Spleen (tissue), 11 donors: ENCODE measurements at regions not wholly inside any gene's neighbourhood (a gene's known extent, or its start where the extent isn't known, plus 50 kb on each side); places are given as distances from the start of the nearest gene placed in this dataset.
"Not testable (repeated sequence)": the region's sequence is repeated elsewhere in the genome, so short reads cannot be mapped to it uniquely, and the experiment has no call there.

ENCODE experiments used
- DNase-seq: peaks from one replicate; pipeline ENCODE4 v3.0.0-alpha.2; 2020
- H3K27ac ChIP-seq, 8 donors: fragments of 200-600 bp; sonication (generic) in 7 of 8; 1 replicate in 4 of 8; 2 replicates in 4 of 8; pipeline versions ENCODE4 v1.5.0 to v1.8.0; 2016 to 2021; ENCODE audit warnings: inconsistent platforms in 4 of 8, mild to moderate bottlenecking in 4 of 8, moderate library complexity in 1 of 8
- H3K27me3 ChIP-seq, 7 donors: fragments of 200-600 bp; sonication (generic) in 6 of 7; replicated peaks in 1 of 7; 1 replicate in 4 of 7; 2 replicates in 3 of 7; pipeline versions ENCODE4 v1.5.0 to v1.8.0; 2016 to 2021; ENCODE audit warnings: inconsistent platforms in 3 of 7, mild to moderate bottlenecking in 1 of 7
- H3K36me3 ChIP-seq, 6 donors: fragments of 200-600 bp; sonication (generic) in 5 of 6; 1 replicate in 4 of 6; 2 replicates in 2 of 6; pipeline versions ENCODE4 v1.5.0 to v1.8.0; 2016 to 2021; ENCODE audit warnings: inconsistent platforms in 2 of 6
- H3K4me1 ChIP-seq, 6 donors: fragments of 200-600 bp; sonication (generic) in 5 of 6; 1 replicate in 3 of 6; 2 replicates in 3 of 6; pipeline versions ENCODE4 v1.5.0 to v1.8.0; 2016 to 2021; ENCODE audit warnings: inconsistent platforms in 3 of 6
- H3K4me3 ChIP-seq, 8 donors: fragments of 200-600 bp; sonication (generic) in 7 of 8; 1 replicate in 4 of 8; 2 replicates in 4 of 8; pipeline versions ENCODE4 v1.5.0 to v1.8.0; 2016 to 2021; ENCODE audit warnings: inconsistent platforms in 4 of 8, mild to moderate bottlenecking in 4 of 8, moderate library complexity in 2 of 8
- H3K9me3 ChIP-seq, 8 donors: fragments of 200-600 bp; sonication (generic) in 7 of 8; 1 replicate in 4 of 8; 2 replicates in 4 of 8; pipeline versions ENCODE4 v1.5.0 to v1.8.0; 2016 to 2021; ENCODE audit warnings: inconsistent platforms in 4 of 8
- CTCF ChIP-seq, 11 experiments: fragments of 200-600 bp in 7 of 11; fragments of 450-650 bp in 4 of 11; sonication (generic) in 4 of 11; IDR thresholded peaks in 8 of 11; conservative IDR thresholded peaks in 3 of 11; 1 replicate in 7 of 11; 2 replicates in 4 of 11; pipeline versions ENCODE4 v1.4.0 to v1.8.0; 2016 to 2021; ENCODE audit warnings: antibody characterized with exemption in 11 of 11, inconsistent platforms in 4 of 11, mild to moderate bottlenecking in 1 of 11
- POLR2A ChIP-seq, 3 donors: fragments of 450-650 bp; IDR thresholded peaks; one replicate each; pipeline ENCODE4 v1.5.1; 2017; ENCODE audit warnings: antibody characterized with exemption in 3 of 3, mild to moderate bottlenecking in 1 of 3
- POLR2AphosphoS5 ChIP-seq, 3 donors: sonication (generic); formaldehyde crosslinking; IDR thresholded peaks; one replicate each; pipeline ENCODE4 v1.5.1; 2017; ENCODE audit warnings: antibody characterized with exemption in 3 of 3
- WGBS, 5 donors: extraction: QIAGEN DNeasy Blood & Tissue Kit in 3 of 5; methylation state at CpG; one replicate each; pipeline versions ENCODE4 v1.1.5 to v1.1.7; 2013 to 2018; 5-methylcytosine and 5-hydroxymethylcytosine counted together
- intact Hi-C: fragments of 100-400 bp; cut with DNase I; formaldehyde crosslinking; loops from one replicate; pipeline ENCODE4 v1.15.0; 2023; ENCODE audit warnings: low total_unique reads
- donor health status: healthy with polysubstance abuse.
- donor health status: DM: no; HTN: no; CAD: no; lungs with moderate emphysema.
- donor health status: DM: no; HTN: no; CAD: no.
- donor health status: Bipolar disorder and iron deficiency.
- donor health status: healthy.
- donor health status: DM: no; HTN: no; CAD: no.
- donor health status: DM: yes; HTN: yes; CAD: no.

- Histone ChIP-seq H3K27me3 (no peaks in the 10 kb centered on the region), H3K9me3 (no peaks in the 10 kb centered on the region), H3K4me1 (no peaks in the 10 kb centered on the region), H3K36me3 (no peaks in the 10 kb centered on the region), H3K27ac (no peak overlapping the region), H3K4me3 (no peak overlapping the region)
- intact Hi-C loops, result no loop called here
- no peak for DNase-seq
- WGBS, 5 donors, result 65 to 78% (median 76%) methylated on average over 1 of the region's 1 CpG
- TF ChIP-seq CTCF (IDR thresholded peaks at IDR 0.05 in 8 of 11, conservative IDR thresholded peaks at IDR 0.05 in 3 of 11) (no peak), POLR2A (IDR thresholded peaks at IDR 0.05) (no peak), POLR2AphosphoS5 (IDR thresholded peaks at IDR 0.05) (no peak)
Measured at GRCh38 chr11:29447821-29448220, 569.0 kb downstream of the KCNA4 start.

DNA sequence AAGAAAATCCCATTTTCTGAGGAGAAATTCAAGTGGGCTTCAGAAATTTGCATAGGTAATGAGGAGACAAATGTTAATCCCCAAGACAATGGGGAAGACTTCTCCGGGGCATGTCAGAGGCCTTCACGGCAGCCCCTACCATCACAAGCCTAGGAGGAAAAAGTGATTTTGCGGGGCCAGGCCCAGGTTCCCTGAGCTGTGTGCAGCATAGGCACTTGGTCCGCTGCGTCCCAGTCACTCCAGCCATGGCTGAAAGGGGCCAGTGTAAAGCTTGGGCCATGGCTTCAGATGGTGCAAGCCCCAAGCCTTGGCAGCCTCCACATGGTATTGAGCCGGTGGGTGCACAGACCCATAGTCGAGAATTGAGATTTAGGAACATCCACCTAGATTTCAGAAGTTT lies 570.7 kb downstream of the KCNA4 start:
- no peaks in the 10 kb centered on the region for H3K27me3 ChIP-seq
- no peak for DNase-seq
- WGBS, 5 donors, result 81 to 95% (median 88%) methylated on average over 7 of the region's 7 CpGs
- no peak for TF ChIP-seq CTCF (IDR thresholded peaks at IDR 0.05 in 8 of 11, conservative IDR thresholded peaks at IDR 0.05 in 3 of 11)
- no peak for TF ChIP-seq POLR2A (IDR thresholded peaks at IDR 0.05)
- no peak for TF ChIP-seq POLR2AphosphoS5 (IDR thresholded peaks at IDR 0.05)
- H3K9me3 ChIP-seq, result no peaks in the 10 kb centered on the region
- no peak overlapping the region for H3K4me3 ChIP-seq
- intact Hi-C loops, result no loop called here
- no peaks in the 10 kb centered on the region for H3K4me1 ChIP-seq
- no peak overlapping the region for H3K27ac ChIP-seq
- H3K36me3 ChIP-seq, result no peaks in the 10 kb centered on the region

DNA sequence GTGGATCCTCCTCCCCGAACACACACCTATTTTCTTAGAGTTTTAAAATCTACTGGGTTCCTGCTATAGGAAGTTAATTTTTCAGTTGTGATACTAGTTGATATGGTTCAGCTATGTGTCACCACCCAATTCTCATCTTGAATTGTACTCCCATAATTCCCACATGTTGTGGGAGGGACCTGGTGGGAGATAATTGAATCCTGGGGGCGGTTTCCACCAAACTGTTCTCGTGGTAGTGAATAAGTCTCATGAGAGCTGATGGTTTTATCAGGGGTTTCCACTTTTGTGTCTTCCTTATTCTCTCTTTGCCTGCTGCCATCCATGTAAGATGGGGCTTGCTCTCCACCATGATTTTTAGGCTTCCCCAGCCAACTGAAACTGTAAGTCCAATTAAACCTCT lies 571.6 kb downstream of the KCNA4 start:
- H3K27ac ChIP-seq, H3K27me3 ChIP-seq, H3K36me3 ChIP-seq, H3K4me3 ChIP-seq, H3K4me1 ChIP-seq, intact Hi-C loops, DNase-seq, H3K9me3 ChIP-seq: not testable (repeated sequence)
- 70 to 88% (median 73%) methylated on average over 3 of the region's 3 CpGs for WGBS, 5 donors

DNA sequence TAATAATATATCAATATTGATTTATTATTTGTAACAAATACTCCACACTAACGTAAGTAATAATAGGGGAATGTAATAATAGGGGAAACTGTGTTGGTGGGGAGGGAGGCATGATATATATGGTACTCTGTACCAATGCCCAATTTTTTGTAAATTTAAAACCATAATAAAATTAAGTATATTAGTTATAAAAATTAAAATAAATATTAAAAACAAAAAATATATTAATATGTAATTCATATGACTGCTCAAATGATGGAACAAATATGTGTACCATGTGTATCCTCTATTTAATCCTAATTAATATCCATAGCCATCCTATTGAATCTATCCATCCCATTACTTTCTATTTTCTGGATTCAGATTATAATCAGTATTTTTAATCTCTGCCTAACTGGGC lies 578.0 kb downstream of the KCNA4 start:
- 73 to 87% (median 83%) methylated on average over 1 of the region's 1 CpG for WGBS, 5 donors
- H3K9me3 ChIP-seq, result no peaks in the 10 kb centered on the region
- intact Hi-C loops, result no loop called here
- TF ChIP-seq POLR2A (IDR thresholded peaks at IDR 0.05) (no peak), POLR2AphosphoS5 (IDR thresholded peaks at IDR 0.05) (no peak), CTCF (IDR thresholded peaks at IDR 0.05 in 8 of 11, conservative IDR thresholded peaks at IDR 0.05 in 3 of 11) (no peak)
- no peaks in the 10 kb centered on the region for H3K4me1 ChIP-seq
- no peaks in the 10 kb centered on the region for H3K36me3 ChIP-seq
- H3K27me3 ChIP-seq, result no peaks in the 10 kb centered on the region
- H3K4me3 ChIP-seq, result no peak overlapping the region
- no peak for DNase-seq
- no peak overlapping the region for H3K27ac ChIP-seq

GRCh38 chr11:29435421-29435820 lies 581.4 kb downstream of the KCNA4 start:
- intact Hi-C loops, result no loop called here
- Histone ChIP-seq H3K4me1 (no peaks in the 10 kb centered on the region), H3K27me3 (no peaks in the 10 kb centered on the region), H3K36me3 (no peaks in the 10 kb centered on the region), H3K9me3 (no peaks in the 10 kb centered on the region), H3K27ac (no peak overlapping the region), H3K4me3 (no peak overlapping the region)
- DNase-seq, result no peak
- 75 to 96% (median 88%) methylated on average over 1 of the region's 1 CpG for WGBS, 5 donors
- TF ChIP-seq POLR2AphosphoS5 (IDR thresholded peaks at IDR 0.05), result no peak
- no peak for TF ChIP-seq CTCF (IDR thresholded peaks at IDR 0.05 in 8 of 11, conservative IDR thresholded peaks at IDR 0.05 in 3 of 11)
- TF ChIP-seq POLR2A (IDR thresholded peaks at IDR 0.05), result no peak
